ENCODE measurements at regions not wholly inside any gene's neighbourhood (a gene's known extent, or its start where the extent isn't known, plus 50 kb on each side); places are given as distances from the start of the nearest gene placed in this dataset.

GRCh38 chr5:112614285-112614684, 123.4 kb upstream of the APC start:
- TF ChIP-seq POLR2AphosphoS5 (IDR thresholded peaks at IDR 0.05) (no peak), CTCF (IDR thresholded peaks at IDR 0.05) (no peak), POLR2A (IDR thresholded peaks at IDR 0.05) (no peak)
- H3K4me3 ChIP-seq = no peak overlapping the region
- 83% methylated on average over 4 of the region's 4 CpGs for WGBS

GRCh38 chr5:112614986-112615385, 122.7 kb upstream of the APC start:
- H3K4me3 ChIP-seq = no peak overlapping the region
- H3K36me3 ChIP-seq = no peaks in the 10 kb centered on the region
- H3K9me3 ChIP-seq = no peaks in the 10 kb centered on the region
- DNase-seq (ENCODE audit: low spot score) = no peak
- H3K27me3 ChIP-seq (replicated peaks; ENCODE audit: insufficient read depth) = no peaks in the 10 kb centered on the region
- intact Hi-C loops (cut with DNase I) = no loop called here
- H3K27ac ChIP-seq = no peak overlapping the region
- no peak for TF ChIP-seq POLR2AphosphoS5 (IDR thresholded peaks at IDR 0.05)
- no peak for TF ChIP-seq POLR2A (IDR thresholded peaks at IDR 0.05)
- TF ChIP-seq CTCF (IDR thresholded peaks at IDR 0.05) = no peak
- H3K4me1 ChIP-seq (replicated peaks) = no peaks in the 10 kb centered on the region
- WGBS = 50% methylated on average over 1 of the region's 1 CpG

More at GRCh38 chr5:112614285-112614684, 123.4 kb upstream of the APC start:
- Histone ChIP-seq H3K36me3 (no peaks in the 10 kb centered on the region), H3K4me1 (replicated peaks) (no peaks in the 10 kb centered on the region), H3K9me3 (no peaks in the 10 kb centered on the region), H3K27me3 (replicated peaks; ENCODE audit: insufficient read depth) (no peaks in the 10 kb centered on the region), H3K27ac (no peak overlapping the region)
- intact Hi-C loops (cut with DNase I) = no loop called here
- no peak for DNase-seq (ENCODE audit: low spot score)

GRCh38 chr5:112616812-112617547, 120.7 kb upstream of the APC start:
- no peaks in the 10 kb centered on the region for H3K9me3 ChIP-seq
- DNase-seq (ENCODE audit: low spot score) = no peak
- H3K4me3 ChIP-seq = no peak overlapping the region
- no peaks in the 10 kb centered on the region for H3K4me1 ChIP-seq (replicated peaks)
- intact Hi-C loops (cut with DNase I) = no loop called here
- no peaks in the 10 kb centered on the region for H3K36me3 ChIP-seq
- TF ChIP-seq POLR2AphosphoS5 (IDR thresholded peaks at IDR 0.05) (no peak), POLR2A (IDR thresholded peaks at IDR 0.05) (no peak), CTCF (IDR thresholded peaks at IDR 0.05) (no peak)
- 79% methylated on average over 8 of the region's 8 CpGs for WGBS
- H3K27ac ChIP-seq = no peak overlapping the region
- H3K27me3 ChIP-seq (replicated peaks; ENCODE audit: insufficient read depth) = no peaks in the 10 kb centered on the region

- H3K27ac ChIP-seq = no peak overlapping the region
- TF ChIP-seq CTCF (IDR thresholded peaks at IDR 0.05) = no peak
- no peak for TF ChIP-seq POLR2A (IDR thresholded peaks at IDR 0.05)
- TF ChIP-seq POLR2AphosphoS5 (IDR thresholded peaks at IDR 0.05) = no peak
- WGBS = 58% methylated on average over 3 of the region's 3 CpGs
- no peaks in the 10 kb centered on the region for H3K9me3 ChIP-seq
- DNase-seq (ENCODE audit: low spot score) = no peak
- intact Hi-C loops (cut with DNase I) = no loop called here
- H3K27me3 ChIP-seq (replicated peaks; ENCODE audit: insufficient read depth) = no peaks in the 10 kb centered on the region
- H3K4me1 ChIP-seq (replicated peaks) = no peaks in the 10 kb centered on the region
- H3K36me3 ChIP-seq = no peaks in the 10 kb centered on the region
- H3K4me3 ChIP-seq = no peak overlapping the region
Observed at GRCh38 chr5:112625246-112625645, 112.4 kb upstream of the APC start.

All from prostate gland (tissue), 2 donors.